K562 (cell line): ENCODE measurements at regions not wholly inside any gene's neighbourhood (a gene's known extent, or its start where the extent isn't known, plus 50 kb on each side); places are given as distances from the start of the nearest gene placed in this dataset.

Source experiments
- ATAC-seq: fragments of 200-7000 bp; cut with Tn5 transposase; 3 replicates; pipeline ENCODE4 v1.9.1; 2020; ENCODE audit warnings: moderate library complexity
- BruUV-seq: library from RNA; stranded (reverse); fragments of 400-500 nt; replicated peaks from 2 replicates; lab custom pipeline; 2021; lab: Mats Ljungman, UMichigan
- CTCF ChIA-PET: fragments of 300-600 bp; formaldehyde crosslinking; extraction: SDS; loops from one replicate; lab custom pipeline; 2021; ENCODE audit warnings: low intra/inter-chr PET ratio; lab: Yijun Ruan, JAX
- POLR2A ChIA-PET: fragments of 300-600, 350-650 bp; sonication (Branson Sonifier 250); formaldehyde crosslinking; extraction: SDS; loops from one replicate; lab custom pipeline; 2021; ENCODE audit warnings: antibody characterized with exemption, inconsistent platforms; lab: Yijun Ruan, JAX
- DNase-seq, 4 experiments: peaks; one replicate each; pipeline versions ENCODE4 v3.0.0 to v3.0.0-alpha.2; 2011 to 2018; ENCODE audit warnings: low spot score in 3 of 4, mixed read lengths in 3 of 4; ENCODE audit errors: extremely low read depth in 1 of 4
- FAIRE-seq: peaks from 2 replicates; lab custom pipeline; 2011; peaks lifted over from hg19 to GRCh38; lab: Jason Lieb, UNC
- H2AFZ ChIP-seq: 2 replicates; pipeline ENCODE4 v1.6.0; 2011; ENCODE audit warnings: low read depth, low read length, control low read depth, inconsistent platforms
- H3K27ac ChIP-seq: fragments of 200-600 bp; 3 replicates; pipeline ENCODE4 v1.8.0; 2011; ENCODE audit warnings: low read depth, mild to moderate bottlenecking, control low read depth, inconsistent platforms, low read length, moderate library complexity, mixed read lengths; ENCODE audit errors: extremely low read depth
- H3K27me3 ChIP-seq, 2 experiments: fragments of 300-600 bp in 1 of 2; 2 replicates in 1 of 2; 3 replicates in 1 of 2; pipeline versions ENCODE4 v1.6.0 to v1.8.0; 2011; ENCODE audit warnings: inconsistent platforms in 2 of 2, low read length in 2 of 2, mild to moderate bottlenecking in 1 of 2, mixed read lengths in 1 of 2, moderate library complexity in 1 of 2; ENCODE audit not compliant: control insufficient read depth in 2 of 2, insufficient read depth in 2 of 2
- H3K36me3 ChIP-seq: fragments of 300-600 bp; 3 replicates; pipeline ENCODE4 v1.8.0; 2011; ENCODE audit warnings: mild to moderate bottlenecking, low read length, inconsistent platforms; ENCODE audit not compliant: control insufficient read depth, insufficient read depth
- H3K4me1 ChIP-seq, 2 experiments: fragments of 200-600 bp in 1 of 2; replicated peaks in 1 of 2; 2 replicates in 1 of 2; 3 replicates in 1 of 2; pipeline versions ENCODE4 v1.5.1 to v1.8.0; 2011; ENCODE audit warnings: inconsistent platforms in 2 of 2, low read length in 2 of 2, mild to moderate bottlenecking in 1 of 2, mixed read lengths in 1 of 2, moderate library complexity in 1 of 2; ENCODE audit not compliant: control insufficient read depth in 2 of 2, insufficient read depth in 2 of 2
- H3K4me2 ChIP-seq: 2 replicates; pipeline ENCODE4 v1.6.1; 2011; ENCODE audit warnings: low read length, control low read depth, inconsistent platforms, mixed read lengths; ENCODE audit not compliant: insufficient read depth
- H3K4me3 ChIP-seq: fragments of 200-600 bp; sonication (generic), shearing (Covaris generic); 2 replicates; pipeline ENCODE4 v1.5.1; 2016; ENCODE audit warnings: control low read depth, inconsistent platforms
- H3K79me2 ChIP-seq: fragments of 200-600 bp; 3 replicates; pipeline ENCODE4 v1.8.0; 2011; ENCODE audit warnings: low read length, inconsistent platforms; ENCODE audit not compliant: control insufficient read depth, insufficient read depth
- H3K9ac ChIP-seq, 2 experiments: 2 replicates each; pipeline versions ENCODE4 v1.6.0 to v1.6.1; 2011; ENCODE audit warnings: low read depth in 2 of 2, low read length in 2 of 2, control low read depth in 1 of 2, inconsistent platforms in 1 of 2, mild to moderate bottlenecking in 1 of 2, mixed read lengths in 1 of 2; ENCODE audit not compliant: insufficient read depth in 1 of 2
- H3K9me1 ChIP-seq: one replicate; pipeline ENCODE4 v1.6.0; 2011; ENCODE audit warnings: inconsistent platforms, mild to moderate bottlenecking, low read length, moderate library complexity; ENCODE audit not compliant: control insufficient read depth, insufficient read depth
- H3K9me3 ChIP-seq: replicated peaks from 2 replicates; pipeline ENCODE4 v1.5.1; 2011; ENCODE audit warnings: low read depth, low read length, inconsistent platforms; ENCODE audit not compliant: control insufficient read depth, insufficient read depth
- H4K20me1 ChIP-seq: replicated peaks from 2 replicates; pipeline ENCODE4 v1.6.1; 2011; ENCODE audit warnings: low read length, inconsistent platforms, mixed read lengths; ENCODE audit not compliant: control insufficient read depth, insufficient read depth
- GATAD2A ChIP-seq: fragments of 450-650 bp; IDR thresholded peaks from 2 replicates; pipeline ENCODE4 v1.6.1; 2017
- KLF10 ChIP-seq: fragments of 250-450 bp; sonication (Bioruptor Pico); IDR thresholded peaks from 2 replicates; pipeline ENCODE4 v1.6.1; 2021; ENCODE audit warnings: matching md5 sums
- MIER1 ChIP-seq: fragments of 450-650 bp; IDR thresholded peaks from 2 replicates; pipeline ENCODE4 v1.6.1; 2016; ENCODE audit warnings: antibody characterized with exemption, mild to moderate bottlenecking, low read depth
- SNRNP70 ChIP-seq: fragments of 200-400 bp; formaldehyde crosslinking; optimal IDR thresholded peaks from 2 replicates; pipeline ENCODE3; 2017; ENCODE audit warnings: low read depth, low read length
- TAF1 ChIP-seq: IDR thresholded peaks from 2 replicates; pipeline ENCODE4 v1.6.1; 2011; ENCODE audit warnings: mild to moderate bottlenecking, low read length, moderate library complexity; ENCODE audit not compliant: insufficient read depth, control insufficient read depth, severe bottlenecking; ENCODE audit errors: extremely low read depth
- ZBTB7A ChIP-seq: IDR thresholded peaks from 2 replicates; pipeline ENCODE4 v1.6.1; 2011; ENCODE audit warnings: low read depth, mild to moderate bottlenecking, low read length, moderate library complexity, borderline replicate concordance; ENCODE audit not compliant: control insufficient read depth
- ZNF695 ChIP-seq: fragments of 450-650 bp; formaldehyde crosslinking; IDR thresholded peaks from 2 replicates; pipeline ENCODE4 v1.4.0; 2020; ENCODE audit warnings: mild to moderate bottlenecking, moderate library complexity
- ZNF766 ChIP-seq: fragments of 200-800 bp; sonication (Bioruptor generic); conservative IDR thresholded peaks from 2 replicates; pipeline ENCODE4 v1.6.1; 2016; ENCODE audit warnings: missing genetic modification characterization, missing compliant biosample characterization
- WGBS: fragments of 100-300 bp; shearing (Covaris generic); methylation state at CpG from one replicate; pipeline ENCODE4 v1.1.6; 2016; ENCODE audit warnings: low coverage, mixed read lengths; ENCODE audit not compliant: insufficient coverage; ENCODE audit errors: missing lambda C conversion rate; 5-methylcytosine and 5-hydroxymethylcytosine counted together
- in situ Hi-C: fragments of 300-500 bp; cut with MboI; formaldehyde crosslinking; loops from 4 replicates; pipeline ENCODE4 v1.15.0; 2018; ENCODE audit warnings: inconsistent platforms, mixed read lengths
- intact Hi-C: fragments of 100-400 bp; cut with micrococcal nuclease; formaldehyde crosslinking; loops from 2 replicates; pipeline ENCODE4 v1.14.2; 2022
- TF ChIP-seq, protein P1 (sequence below): sonication (generic); formaldehyde crosslinking; IDR thresholded peaks from 2 replicates; pipeline ENCODE4 v1.8.1; 2022; ENCODE audit warnings: missing genetic modification reagents
- TF ChIP-seq, protein P2 (sequence below): fragments of 450-650 bp; IDR thresholded peaks from 2 replicates; pipeline ENCODE4 v1.7.0; 2016; ENCODE audit warnings: borderline replicate concordance
- TF ChIP-seq, protein P3 (sequence below), 2 experiments: fragments of 450-650 bp in 1 of 2; sonication (generic) in 1 of 2; formaldehyde crosslinking in 1 of 2; IDR thresholded peaks; 2 replicates each; pipeline versions ENCODE4 v1.7.1 to v1.9.0; 2016 to 2022; ENCODE audit warnings: inconsistent platforms in 1 of 2, mild to moderate bottlenecking in 1 of 2, missing genetic modification reagents in 1 of 2

DNA sequence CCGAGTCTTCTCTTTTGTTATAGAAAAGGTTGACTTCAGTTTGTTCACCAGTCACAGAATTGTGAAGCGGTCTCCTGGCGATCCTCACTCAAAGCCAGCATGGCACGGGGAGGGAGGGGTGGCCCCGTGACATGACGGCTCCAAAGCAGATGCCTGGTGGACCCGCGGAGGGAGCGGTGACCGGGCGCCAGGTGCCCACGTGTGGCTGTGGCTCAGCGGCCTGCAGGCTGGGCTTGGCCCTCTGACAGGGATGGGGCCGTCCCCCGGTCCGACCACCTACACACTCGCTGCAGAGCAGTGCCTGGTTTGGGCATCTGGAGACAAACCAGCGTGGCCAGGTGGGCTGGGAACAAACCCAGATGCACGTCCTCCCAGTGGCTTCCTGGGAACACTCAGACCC, 129.1 kb upstream of the SNTG2 start:
- intact Hi-C loops: loop anchor here (10.0 kb wide), 1 partner anchor 107 kb away; no protein-coding TSS in a partner anchor
- no peak for DNase-seq
- BruUV-seq: no TSS peak
- no peak overlapping the region for H2AFZ ChIP-seq
- in situ Hi-C loops: no loop called here
- H3K4me3 ChIP-seq: no peak overlapping the region
- peaks cover 18 to 58% of the 10 kb centered on the region in 2 experiments for H3K27me3 ChIP-seq
- no peaks in the 10 kb centered on the region for H3K9me1 ChIP-seq
- POLR2A ChIA-PET: no interaction called here
- no peak overlapping the region for H3K27ac ChIP-seq
- CTCF ChIA-PET: no interaction called here
- H4K20me1 ChIP-seq: no peaks in the 10 kb centered on the region
- WGBS: under 1% methylated on average over 16 of the region's 19 CpGs
- no peak overlapping the region for H3K9ac ChIP-seq
- H3K9me3 ChIP-seq: no peaks in the 10 kb centered on the region
- H3K4me2 ChIP-seq: no peak overlapping the region
- H3K36me3 ChIP-seq: no peaks in the 10 kb centered on the region
- H3K79me2 ChIP-seq: no peaks in the 10 kb centered on the region
- no peak for ATAC-seq
- FAIRE-seq: no peak
- 0 out of 5 replicates have a peak, but pooled peaks cover 0 to 3% of the 10 kb centered on the region in 2 experiments for H3K4me1 ChIP-seq
- TF ChIP-seq SNRNP70 (no peak), KLF10 (no peak), TAF1 (no peak), ZNF766 (CRISPR knock-in tag) (no peak), ZNF695 (no peak), GATAD2A (no peak), ZBTB7A (no peak), MIER1 (no peak)
- TF ChIP-seq, protein P1, sequence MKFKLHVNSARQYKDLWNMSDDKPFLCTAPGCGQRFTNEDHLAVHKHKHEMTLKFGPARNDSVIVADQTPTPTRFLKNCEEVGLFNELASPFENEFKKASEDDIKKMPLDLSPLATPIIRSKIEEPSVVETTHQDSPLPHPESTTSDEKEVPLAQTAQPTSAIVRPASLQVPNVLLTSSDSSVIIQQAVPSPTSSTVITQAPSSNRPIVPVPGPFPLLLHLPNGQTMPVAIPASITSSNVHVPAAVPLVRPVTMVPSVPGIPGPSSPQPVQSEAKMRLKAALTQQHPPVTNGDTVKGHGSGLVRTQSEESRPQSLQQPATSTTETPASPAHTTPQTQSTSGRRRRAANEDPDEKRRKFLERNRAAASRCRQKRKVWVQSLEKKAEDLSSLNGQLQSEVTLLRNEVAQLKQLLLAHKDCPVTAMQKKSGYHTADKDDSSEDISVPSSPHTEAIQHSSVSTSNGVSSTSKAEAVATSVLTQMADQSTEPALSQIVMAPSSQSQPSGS (CRISPR knock-in tag): no peak
- TF ChIP-seq, protein P2, sequence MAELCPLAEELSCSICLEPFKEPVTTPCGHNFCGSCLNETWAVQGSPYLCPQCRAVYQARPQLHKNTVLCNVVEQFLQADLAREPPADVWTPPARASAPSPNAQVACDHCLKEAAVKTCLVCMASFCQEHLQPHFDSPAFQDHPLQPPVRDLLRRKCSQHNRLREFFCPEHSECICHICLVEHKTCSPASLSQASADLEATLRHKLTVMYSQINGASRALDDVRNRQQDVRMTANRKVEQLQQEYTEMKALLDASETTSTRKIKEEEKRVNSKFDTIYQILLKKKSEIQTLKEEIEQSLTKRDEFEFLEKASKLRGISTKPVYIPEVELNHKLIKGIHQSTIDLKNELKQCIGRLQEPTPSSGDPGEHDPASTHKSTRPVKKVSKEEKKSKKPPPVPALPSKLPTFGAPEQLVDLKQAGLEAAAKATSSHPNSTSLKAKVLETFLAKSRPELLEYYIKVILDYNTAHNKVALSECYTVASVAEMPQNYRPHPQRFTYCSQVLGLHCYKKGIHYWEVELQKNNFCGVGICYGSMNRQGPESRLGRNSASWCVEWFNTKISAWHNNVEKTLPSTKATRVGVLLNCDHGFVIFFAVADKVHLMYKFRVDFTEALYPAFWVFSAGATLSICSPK: no peak
- TF ChIP-seq, protein P3, sequence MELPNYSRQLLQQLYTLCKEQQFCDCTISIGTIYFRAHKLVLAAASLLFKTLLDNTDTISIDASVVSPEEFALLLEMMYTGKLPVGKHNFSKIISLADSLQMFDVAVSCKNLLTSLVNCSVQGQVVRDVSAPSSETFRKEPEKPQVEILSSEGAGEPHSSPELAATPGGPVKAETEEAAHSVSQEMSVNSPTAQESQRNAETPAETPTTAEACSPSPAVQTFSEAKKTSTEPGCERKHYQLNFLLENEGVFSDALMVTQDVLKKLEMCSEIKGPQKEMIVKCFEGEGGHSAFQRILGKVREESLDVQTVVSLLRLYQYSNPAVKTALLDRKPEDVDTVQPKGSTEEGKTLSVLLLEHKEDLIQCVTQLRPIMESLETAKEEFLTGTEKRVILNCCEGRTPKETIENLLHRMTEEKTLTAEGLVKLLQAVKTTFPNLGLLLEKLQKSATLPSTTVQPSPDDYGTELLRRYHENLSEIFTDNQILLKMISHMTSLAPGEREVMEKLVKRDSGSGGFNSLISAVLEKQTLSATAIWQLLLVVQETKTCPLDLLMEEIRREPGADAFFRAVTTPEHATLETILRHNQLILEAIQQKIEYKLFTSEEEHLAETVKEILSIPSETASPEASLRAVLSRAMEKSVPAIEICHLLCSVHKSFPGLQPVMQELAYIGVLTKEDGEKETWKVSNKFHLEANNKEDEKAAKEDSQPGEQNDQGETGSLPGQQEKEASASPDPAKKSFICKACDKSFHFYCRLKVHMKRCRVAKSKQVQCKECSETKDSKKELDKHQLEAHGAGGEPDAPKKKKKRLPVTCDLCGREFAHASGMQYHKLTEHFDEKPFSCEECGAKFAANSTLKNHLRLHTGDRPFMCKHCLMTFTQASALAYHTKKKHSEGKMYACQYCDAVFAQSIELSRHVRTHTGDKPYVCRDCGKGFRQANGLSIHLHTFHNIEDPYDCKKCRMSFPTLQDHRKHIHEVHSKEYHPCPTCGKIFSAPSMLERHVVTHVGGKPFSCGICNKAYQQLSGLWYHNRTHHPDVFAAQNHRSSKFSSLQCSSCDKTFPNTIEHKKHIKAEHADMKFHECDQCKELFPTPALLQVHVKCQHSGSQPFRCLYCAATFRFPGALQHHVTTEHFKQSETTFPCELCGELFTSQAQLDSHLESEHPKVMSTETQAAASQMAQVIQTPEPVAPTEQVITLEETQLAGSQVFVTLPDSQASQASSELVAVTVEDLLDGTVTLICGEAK (IDR thresholded peaks at IDR 0.05): no peak
- TF ChIP-seq, protein P3 (CRISPR knock-in tag; IDR thresholded peaks at IDR 0.05): no peak
